Amniotic epithelial cell (primary cell): ENCODE measurements at regions not wholly inside any gene's neighbourhood (a gene's known extent, or its start where the extent isn't known, plus 50 kb on each side); places are given as distances from the start of the nearest gene placed in this dataset.
"Not testable (repeated sequence)": the region's sequence is repeated elsewhere in the genome, so short reads cannot be mapped to it uniquely, and the experiment has no call there.

Experiments used
- DNase-seq: peaks from one replicate; pipeline ENCODE4 v3.0.0-alpha.2; 2010; ENCODE audit warnings: low read depth

- no peak for DNase-seq
Measured at GRCh38 chr6:82584194-82584695, 220.6 kb downstream of the TPBG start.

GRCh38 chr6:82584856-82585255 is 221.2 kb downstream of the TPBG start:
- DNase-seq: no peak

- no peak for DNase-seq
Measured at GRCh38 chr6:82588020-82588419, 224.4 kb downstream of the TPBG start.

- no peak for DNase-seq
Measured at GRCh38 chr6:82588859-82589412, 225.3 kb downstream of the TPBG start.

- DNase-seq: peak; percentile 70
Measured at GRCh38 chr6:82589509-82590206, 226.0 kb downstream of the TPBG start.

- DNase-seq: no peak
Measured at GRCh38 chr6:82597201-82597600, 233.6 kb downstream of the TPBG start.

GRCh38 chr6:82602776-82603175 is 239.2 kb downstream of the TPBG start:
- DNase-seq: no peak

- DNase-seq: no peak
Measured at GRCh38 chr6:82603871-82604270, 240.3 kb downstream of the TPBG start.

GRCh38 chr6:82607998-82608725 is 244.5 kb downstream of the TPBG start:
- DNase-seq: no peak

- no peak for DNase-seq
Measured at GRCh38 chr6:82608781-82609180, 245.2 kb downstream of the TPBG start.

GRCh38 chr6:82611751-82612150 is 248.1 kb downstream of the TPBG start:
- DNase-seq: no peak

- DNase-seq: no peak
Measured at GRCh38 chr6:82612475-82613039, 248.9 kb downstream of the TPBG start.

- no peak for DNase-seq
Measured at GRCh38 chr6:82614518-82614917, 250.9 kb downstream of the TPBG start.

GRCh38 chr6:82616386-82617028 is 252.9 kb downstream of the TPBG start:
- DNase-seq: peak; percentile 11

- no peak for DNase-seq
Measured at GRCh38 chr6:82617648-82618047, 254.0 kb downstream of the TPBG start.

GRCh38 chr6:82619573-82619972 is 256.0 kb downstream of the TPBG start:
- no peak for DNase-seq

GRCh38 chr6:82622461-82622860 is 258.8 kb downstream of the TPBG start:
- no peak for DNase-seq

- DNase-seq: no peak
Measured at GRCh38 chr6:82624251-82624650, 260.6 kb downstream of the TPBG start.

- not testable (repeated sequence) for DNase-seq
Measured at GRCh38 chr6:82626946-82627345, 263.3 kb downstream of the TPBG start.

- DNase-seq: no peak
Measured at GRCh38 chr6:82629921-82630320, 266.3 kb downstream of the TPBG start.

GRCh38 chr6:82641677-82642076 is 278.1 kb downstream of the TPBG start:
- DNase-seq: no peak

- no peak for DNase-seq
Measured at GRCh38 chr6:82645536-82646230, 282.1 kb downstream of the TPBG start.
